HCT116 (cell line): ENCODE measurements at regions not wholly inside any gene's neighbourhood (a gene's known extent, or its start where the extent isn't known, plus 50 kb on each side); places are given as distances from the start of the nearest gene placed in this dataset.

ENCODE experiments used
- ATF3 ChIP-seq: IDR thresholded peaks from 2 replicates; pipeline ENCODE4 v1.6.1; 2012
- CTCF ChIP-seq, 3 experiments: fragments of 200-600 bp in 1 of 3; sonication (generic) in 1 of 3; IDR thresholded peaks in 2 of 3; conservative IDR thresholded peaks in 1 of 3; 2 replicates each; pipeline ENCODE4 v1.5.1; 2012 to 2017; ENCODE audit warnings: low read depth in 2 of 3, low read length in 2 of 3, antibody characterized with exemption in 1 of 3, borderline replicate concordance in 1 of 3, control low read depth in 1 of 3, mild to moderate bottlenecking in 1 of 3, mixed read lengths in 1 of 3, mixed run types in 1 of 3, moderate library complexity in 1 of 3; ENCODE audit not compliant: insufficient read depth in 1 of 3
- EGR1 ChIP-seq: IDR thresholded peaks from 2 replicates; pipeline ENCODE4 v1.6.1; 2012; ENCODE audit warnings: low read depth
- EZH2 ChIP-seq: fragments of 200-600 bp; sonication (generic); IDR thresholded peaks from 2 replicates; pipeline ENCODE4 v1.6.1; 2017; ENCODE audit warnings: antibody characterized with exemption, mixed run types
- JUND ChIP-seq: IDR thresholded peaks from 2 replicates; pipeline ENCODE4 v1.6.1; 2012
- POLR2A ChIP-seq: IDR thresholded peaks from 2 replicates; pipeline ENCODE4 v1.7.0; 2011; ENCODE audit warnings: borderline replicate concordance; ENCODE audit not compliant: insufficient read depth, insufficient read length; ENCODE audit errors: extremely low read depth
- POLR2AphosphoS5 ChIP-seq: IDR thresholded peaks from 2 replicates; pipeline ENCODE4 v1.6.1; 2011; ENCODE audit warnings: mild to moderate bottlenecking, low read depth, low read length, moderate library complexity
- RAD21 ChIP-seq: IDR thresholded peaks from 2 replicates; pipeline ENCODE4 v1.6.1; 2012; ENCODE audit warnings: low read depth, mild to moderate bottlenecking
- SP1 ChIP-seq: IDR thresholded peaks from 2 replicates; pipeline ENCODE4 v1.6.1; 2012; ENCODE audit warnings: low read depth
- ZFX ChIP-seq: fragments of 450-650 bp; IDR thresholded peaks from 2 replicates; pipeline ENCODE4 v1.6.1; 2017

- no peak for TF ChIP-seq EGR1
- TF ChIP-seq POLR2A: no peak
- no peak for TF ChIP-seq CTCF (IDR thresholded peaks at IDR 0.05 in 2 of 3, conservative IDR thresholded peaks at IDR 0.05 in 1 of 3; ENCODE audit: borderline replicate concordance in 1 of 3, insufficient read depth in 1 of 3, low read depth in 2 of 3, low read length in 2 of 3)
- no peak for TF ChIP-seq POLR2AphosphoS5
- TF ChIP-seq ZFX: no peak
- TF ChIP-seq EZH2: no peak
- TF ChIP-seq ATF3: no peak
- no peak for TF ChIP-seq JUND
- no peak for TF ChIP-seq SP1
- no peak for TF ChIP-seq RAD21
These were observed 387.9 kb downstream of the DEPDC1B start for GRCh38 chr5:60312098-60312497.
